Activated CD8-positive, alpha-beta memory T cell treated with anti-CD3 and anti-CD28 coated beads, Interleukin-2, amount 10 ng/mL, durations not matched to agents 7 days and 5 days (primary cell): ENCODE measurements at regions not wholly inside any gene's neighbourhood (a gene's known extent, or its start where the extent isn't known, plus 50 kb on each side); places are given as distances from the start of the nearest gene placed in this dataset.
"Not testable (repeated sequence)": the region's sequence is repeated elsewhere in the genome, so short reads cannot be mapped to it uniquely, and the experiment has no call there.

Experiments used
- ATAC-seq: fragments of 150-1000 bp; cut with Tn5 transposase; one replicate; pipeline ENCODE4 v1.10.0; 2021; ENCODE audit warnings: moderate library complexity
- CTCF ChIA-PET: fragments of 350-600 bp; sonication (Branson Sonifier 250); formaldehyde crosslinking; loops from one replicate; lab custom pipeline; 2021; ENCODE audit warnings: antibody characterized with exemption; lab: Charles Lee
- DNase-seq: peaks from one replicate; pipeline ENCODE4 v3.0.0-alpha.2; 2020
- H3K27ac Mint-ChIP-seq: one replicate; pipeline ENCODE4 v1.8.0; 2021; ENCODE audit warnings: mild to moderate bottlenecking, mixed read lengths
- H3K27me3 Mint-ChIP-seq: one replicate; pipeline ENCODE4 v1.8.0; 2021; ENCODE audit warnings: mixed read lengths
- H3K36me3 Mint-ChIP-seq: one replicate; pipeline ENCODE4 v1.8.0; 2021; ENCODE audit warnings: mild to moderate bottlenecking, mixed read lengths
- H3K4me1 Mint-ChIP-seq: one replicate; pipeline ENCODE4 v1.8.0; 2021; ENCODE audit warnings: mixed read lengths
- H3K4me3 Mint-ChIP-seq: one replicate; pipeline ENCODE4 v1.8.0; 2021; ENCODE audit warnings: mild to moderate bottlenecking, moderate library complexity, mixed read lengths
- H3K9me3 Mint-ChIP-seq: one replicate; pipeline ENCODE4 v1.8.0; 2022; ENCODE audit warnings: low read depth, mixed read lengths

DNA sequence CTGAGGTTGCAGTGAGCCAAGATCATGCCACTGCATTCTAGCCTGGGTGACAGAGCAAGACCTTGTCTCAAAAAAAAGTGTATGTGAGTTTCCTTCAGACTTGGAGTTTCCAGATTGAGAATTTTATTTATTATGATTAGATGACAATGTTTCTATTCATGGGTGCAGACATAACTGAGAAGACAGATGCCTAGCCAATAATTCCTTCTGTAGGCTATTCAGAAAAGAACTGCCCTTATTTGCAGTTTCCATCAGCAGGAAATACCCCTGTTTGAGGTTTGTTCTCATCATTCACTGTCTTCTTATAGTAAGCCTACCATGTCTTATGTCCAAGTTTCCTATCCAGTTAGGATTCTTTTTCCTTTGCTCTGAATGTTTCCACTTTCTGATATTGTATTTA is 269.0 kb downstream of the KTN1 start:
- H3K27me3 Mint-ChIP-seq: peaks cover 3% of the 10 kb centered on the region
- H3K9me3 Mint-ChIP-seq: no peaks in the 10 kb centered on the region

DNA sequence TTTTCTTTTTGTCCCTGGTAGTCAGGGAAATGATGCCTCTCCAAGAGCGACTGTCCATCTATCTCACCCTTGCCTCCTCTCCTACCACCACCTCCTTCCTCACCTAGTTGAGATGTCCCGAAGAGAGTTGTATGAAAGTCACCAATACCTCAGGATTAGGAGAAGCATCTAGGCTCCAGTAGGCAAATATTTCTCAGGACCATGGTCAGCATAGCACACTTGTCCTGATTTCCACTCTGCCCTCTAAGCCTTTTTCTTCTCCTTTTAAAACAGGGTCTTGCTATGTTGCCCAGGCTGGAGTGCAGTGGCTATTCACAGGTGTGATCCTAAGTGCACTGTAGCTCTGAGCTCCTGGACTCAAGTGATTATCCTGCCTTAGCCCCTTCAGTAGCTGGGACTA is 268.4 kb upstream of the PELI2 start:
- H3K27me3 Mint-ChIP-seq: peaks cover 3% of the 10 kb centered on the region
- H3K27ac Mint-ChIP-seq: no peak overlapping the region
- CTCF ChIA-PET: no interaction called here
- ATAC-seq (no peak), DNase-seq (no peak)
- no peak overlapping the region for H3K4me3 Mint-ChIP-seq
- H3K9me3 Mint-ChIP-seq: no peaks in the 10 kb centered on the region
- H3K4me1 Mint-ChIP-seq: no peaks in the 10 kb centered on the region
- no peaks in the 10 kb centered on the region for H3K36me3 Mint-ChIP-seq

More for the DNA sequence above, 269.0 kb downstream of the KTN1 start:
- no peak overlapping the region for H3K4me3 Mint-ChIP-seq
- H3K4me1 Mint-ChIP-seq: no peaks in the 10 kb centered on the region
- no peaks in the 10 kb centered on the region for H3K36me3 Mint-ChIP-seq
- no peak for ATAC-seq
- H3K27ac Mint-ChIP-seq: no peak overlapping the region
- no peak for DNase-seq
- CTCF ChIA-PET: no interaction called here

DNA sequence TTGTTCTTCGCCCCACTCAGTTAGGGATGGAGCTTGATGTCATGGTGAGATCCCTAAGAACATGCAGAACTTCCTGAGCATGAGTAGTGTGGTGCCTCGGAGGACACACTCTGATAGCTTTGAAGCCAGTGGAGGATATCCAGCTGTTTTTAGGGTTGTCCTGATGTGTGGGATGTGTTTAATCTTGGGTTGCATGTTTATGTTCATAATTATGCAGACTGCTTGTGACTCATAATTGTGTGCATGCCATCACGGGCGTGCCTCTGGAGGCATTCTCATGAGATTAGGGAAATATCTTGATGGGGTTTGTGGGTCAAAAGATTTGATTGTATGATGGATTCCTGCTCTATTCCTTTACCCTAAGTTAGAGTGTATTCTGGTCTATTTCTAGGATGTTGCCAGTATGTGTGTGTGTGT is 267.4 kb upstream of the PELI2 start:
- no peak for ATAC-seq
- no peaks in the 10 kb centered on the region for H3K4me1 Mint-ChIP-seq
- no peak for DNase-seq
- H3K36me3 Mint-ChIP-seq: no peaks in the 10 kb centered on the region
- no peak overlapping the region for H3K27ac Mint-ChIP-seq
- peaks cover 3% of the 10 kb centered on the region for H3K27me3 Mint-ChIP-seq
- H3K4me3 Mint-ChIP-seq: no peak overlapping the region
- CTCF ChIA-PET: no interaction called here
- H3K9me3 Mint-ChIP-seq: no peaks in the 10 kb centered on the region

DNA sequence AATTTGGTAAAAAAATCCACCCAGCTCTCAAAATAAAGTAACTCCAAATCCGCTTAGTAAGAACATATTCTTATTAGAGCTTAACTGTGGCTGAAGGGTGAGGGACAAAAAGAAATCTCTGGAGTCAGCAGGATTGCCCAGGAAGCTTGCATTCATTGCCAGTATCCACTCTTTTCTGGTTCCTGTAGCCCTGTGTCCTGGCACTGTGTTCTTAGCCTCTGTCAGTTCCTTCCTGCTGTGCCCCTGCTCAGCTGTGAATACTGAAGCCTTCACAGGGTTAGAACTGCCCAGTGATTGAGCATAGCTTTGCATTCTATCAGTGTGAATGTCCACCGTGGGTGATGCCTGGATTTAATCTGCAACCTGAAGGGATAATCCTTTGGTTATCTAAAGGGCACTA is 266.9 kb upstream of the PELI2 start:
- DNase-seq (no peak), ATAC-seq (no peak)
- no peaks in the 10 kb centered on the region for H3K36me3 Mint-ChIP-seq
- CTCF ChIA-PET: interaction anchor here (0.5 kb wide), 1 partner anchor 479 kb away, joined by 3 read pairs; no protein-coding TSS in a partner anchor
- H3K27ac Mint-ChIP-seq: no peak overlapping the region
- H3K4me1 Mint-ChIP-seq: no peaks in the 10 kb centered on the region
- H3K27me3 Mint-ChIP-seq: peaks cover 3% of the 10 kb centered on the region
- H3K9me3 Mint-ChIP-seq: no peaks in the 10 kb centered on the region
- no peak overlapping the region for H3K4me3 Mint-ChIP-seq

DNA sequence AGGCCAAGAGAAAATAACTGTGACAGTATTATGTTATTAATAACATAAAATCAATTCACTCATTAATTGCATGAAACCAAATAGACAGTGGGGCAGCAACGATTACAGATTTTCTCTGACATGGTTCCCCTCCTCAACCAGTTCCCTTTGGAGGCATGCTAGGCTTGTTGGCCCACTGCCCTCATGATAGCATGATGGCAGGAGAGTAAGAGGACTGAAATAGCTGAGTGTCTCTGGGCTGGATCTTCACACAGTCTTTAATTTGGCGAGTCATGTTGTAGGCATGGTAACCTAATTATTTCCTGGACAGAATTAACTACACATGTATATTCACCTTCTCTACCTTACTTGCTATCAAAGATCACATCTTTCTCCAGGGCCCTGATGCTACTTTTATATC is 266.2 kb upstream of the PELI2 start:
- H3K27me3 Mint-ChIP-seq: peaks cover 3% of the 10 kb centered on the region
- no peaks in the 10 kb centered on the region for H3K4me1 Mint-ChIP-seq
- DNase-seq (no peak), ATAC-seq (no peak)
- no peaks in the 10 kb centered on the region for H3K36me3 Mint-ChIP-seq
- CTCF ChIA-PET: no interaction called here
- no peak overlapping the region for H3K27ac Mint-ChIP-seq
- H3K9me3 Mint-ChIP-seq: no peaks in the 10 kb centered on the region
- no peak overlapping the region for H3K4me3 Mint-ChIP-seq

DNA sequence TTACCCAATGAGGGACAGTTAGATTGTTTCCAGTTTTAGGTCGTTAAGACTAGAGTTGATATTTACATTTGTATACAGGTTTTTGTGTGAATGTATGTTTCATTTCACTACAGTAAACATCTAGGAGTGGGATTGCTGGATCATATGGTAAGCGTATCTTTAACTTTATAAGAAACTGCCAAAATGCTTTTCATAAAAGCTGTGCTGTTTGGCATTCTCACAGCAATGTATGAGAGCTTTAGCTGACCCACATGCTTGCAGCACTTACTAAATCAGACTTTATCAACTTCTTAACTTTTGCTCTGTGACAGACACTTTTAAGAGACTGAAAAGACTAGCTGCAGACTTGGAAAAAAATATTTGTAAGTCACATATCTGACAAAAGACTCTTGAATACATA is 262.5 kb upstream of the PELI2 start:
- Mint-ChIP-seq H3K9me3 (peaks cover 5% of the 10 kb centered on the region), H3K4me1 (no peaks in the 10 kb centered on the region), H3K27me3 (no peaks in the 10 kb centered on the region), H3K27ac (no peak overlapping the region), H3K36me3 (no peaks in the 10 kb centered on the region), H3K4me3 (no peak overlapping the region)
- CTCF ChIA-PET: no interaction called here
- DNase-seq (no peak), ATAC-seq (no peak)

DNA sequence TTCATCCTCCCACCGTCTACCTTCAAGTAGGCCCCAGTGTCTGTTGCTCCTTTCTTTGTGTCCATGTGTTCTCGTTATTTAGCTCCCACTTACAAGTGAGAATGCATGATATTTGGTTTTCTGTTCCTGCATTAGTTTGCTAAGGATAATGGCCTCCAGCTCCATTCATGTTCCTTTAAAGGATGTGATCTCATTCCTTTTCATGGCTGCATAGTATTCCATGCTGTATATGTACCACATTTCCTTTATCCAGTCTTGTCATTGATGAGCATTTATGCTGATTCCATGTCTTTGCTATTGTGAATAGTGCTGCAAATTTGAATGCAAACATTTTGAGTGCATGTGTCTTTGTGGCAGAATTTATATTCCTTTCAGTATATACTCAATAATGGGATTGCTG is 259.6 kb upstream of the PELI2 start:
- DNase-seq: no peak
- no peak overlapping the region for H3K27ac Mint-ChIP-seq
- no peak for ATAC-seq

DNA sequence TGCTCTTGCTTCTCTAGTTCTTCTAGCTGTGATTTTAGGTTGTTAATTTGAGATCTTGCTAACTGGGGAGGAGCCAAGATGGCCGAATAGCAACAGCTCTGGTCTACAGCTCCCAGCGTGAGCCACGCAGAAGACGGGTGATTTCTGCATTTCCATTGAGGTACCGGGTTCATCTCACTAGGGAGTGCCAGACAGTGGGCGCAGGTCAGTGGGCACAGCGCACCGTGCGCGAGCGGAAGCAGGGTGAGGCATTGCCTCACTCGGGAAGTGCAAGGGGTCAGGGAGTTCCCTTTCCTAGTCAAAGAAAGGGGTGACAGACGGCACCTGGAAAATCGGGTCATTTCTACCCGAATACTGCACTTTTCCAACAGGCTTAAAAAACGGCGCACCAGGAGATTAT is 256.6 kb upstream of the PELI2 start:
- ATAC-seq, H3K36me3 Mint-ChIP-seq, CTCF ChIA-PET, H3K4me1 Mint-ChIP-seq, DNase-seq, H3K27ac Mint-ChIP-seq, H3K9me3 Mint-ChIP-seq, H3K27me3 Mint-ChIP-seq, H3K4me3 Mint-ChIP-seq: not testable (repeated sequence)

More for the DNA sequence above, 259.6 kb upstream of the PELI2 start:
- CTCF ChIA-PET: no interaction called here
- peaks cover 2% of the 10 kb centered on the region for H3K27me3 Mint-ChIP-seq
- H3K4me1 Mint-ChIP-seq: no peaks in the 10 kb centered on the region
- H3K4me3 Mint-ChIP-seq: no peak overlapping the region
- peaks cover 7% of the 10 kb centered on the region for H3K9me3 Mint-ChIP-seq
- peaks cover under 1% of the 10 kb centered on the region for H3K36me3 Mint-ChIP-seq

DNA sequence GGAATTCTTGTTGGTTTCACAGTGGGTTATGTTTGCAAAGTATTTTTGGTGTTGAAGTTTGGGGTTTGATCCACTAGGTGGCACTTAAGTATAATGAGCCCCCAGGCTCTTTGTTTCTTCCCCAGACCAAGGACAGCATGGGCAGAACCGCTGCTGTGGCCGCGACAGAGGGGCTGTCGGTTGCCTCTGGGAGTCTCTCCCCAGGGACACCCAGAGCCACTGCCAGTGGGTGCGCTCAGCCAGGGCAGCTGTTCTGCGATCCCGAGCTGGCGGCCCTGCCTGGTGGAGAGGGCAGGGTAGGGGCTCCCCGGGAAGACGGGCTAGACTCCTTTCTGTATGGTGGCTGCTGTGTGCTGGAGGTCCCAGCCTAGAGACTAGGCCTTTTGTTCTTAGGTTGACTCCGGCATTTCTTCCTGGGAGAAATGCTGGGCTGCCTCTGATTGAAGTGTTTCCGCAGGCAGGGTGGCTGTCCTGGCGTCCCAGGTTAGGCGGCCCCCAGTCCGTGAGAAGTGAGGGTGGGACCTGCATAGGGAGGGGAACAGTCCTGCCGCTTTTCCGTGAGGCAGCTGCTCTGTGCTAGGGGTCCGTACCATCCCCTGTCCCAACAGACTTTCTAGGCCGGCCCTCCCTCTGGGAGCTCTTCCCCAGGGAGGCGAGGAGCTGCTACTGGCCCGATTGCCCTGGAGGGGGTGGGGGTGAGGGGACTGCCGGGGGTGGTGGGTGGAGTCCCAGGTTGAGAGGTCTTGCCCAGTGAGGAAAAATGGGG is 253.1 kb upstream of the PELI2 start:
- CTCF ChIA-PET: interaction anchor here (1.0 kb wide), 1 partner anchor 475 kb away, joined by 3 read pairs; no protein-coding TSS in a partner anchor
- Mint-ChIP-seq H3K4me3 (no peak overlapping the region), H3K27ac (no peak overlapping the region), H3K36me3 (peaks cover 2% of the 10 kb centered on the region), H3K4me1 (peaks cover 3% of the 10 kb centered on the region), H3K27me3 (peaks cover 21% of the 10 kb centered on the region), H3K9me3 (peaks cover 6% of the 10 kb centered on the region)
- DNase-seq (no peak), ATAC-seq (no peak)

DNA sequence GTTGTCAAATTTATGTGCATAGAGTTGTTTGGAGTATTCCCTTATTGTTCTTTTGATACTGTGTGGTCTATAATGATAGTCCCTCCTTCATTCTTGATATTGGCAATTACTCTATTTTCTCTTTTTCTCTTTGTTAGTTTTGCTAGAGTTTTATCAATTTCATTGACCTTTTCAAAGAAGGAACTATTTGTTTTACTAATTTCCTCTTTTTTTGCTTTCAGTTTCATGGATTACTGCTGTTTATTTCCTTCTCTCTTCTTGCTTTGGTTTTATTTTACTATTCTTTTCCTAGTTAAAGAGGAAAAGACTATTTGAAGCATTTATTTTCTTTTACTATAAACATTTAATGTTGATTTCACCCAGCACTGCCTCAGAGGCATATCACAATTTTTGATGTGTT is 250.9 kb upstream of the PELI2 start:
- CTCF ChIA-PET: no interaction called here
- Mint-ChIP-seq H3K27ac (no peak overlapping the region), H3K27me3 (peaks cover 23% of the 10 kb centered on the region), H3K4me1 (peaks cover 3% of the 10 kb centered on the region), H3K9me3 (peaks cover 4% of the 10 kb centered on the region), H3K36me3 (peaks cover 2% of the 10 kb centered on the region), H3K4me3 (no peak overlapping the region)
- ATAC-seq (no peak), DNase-seq (no peak)

DNA sequence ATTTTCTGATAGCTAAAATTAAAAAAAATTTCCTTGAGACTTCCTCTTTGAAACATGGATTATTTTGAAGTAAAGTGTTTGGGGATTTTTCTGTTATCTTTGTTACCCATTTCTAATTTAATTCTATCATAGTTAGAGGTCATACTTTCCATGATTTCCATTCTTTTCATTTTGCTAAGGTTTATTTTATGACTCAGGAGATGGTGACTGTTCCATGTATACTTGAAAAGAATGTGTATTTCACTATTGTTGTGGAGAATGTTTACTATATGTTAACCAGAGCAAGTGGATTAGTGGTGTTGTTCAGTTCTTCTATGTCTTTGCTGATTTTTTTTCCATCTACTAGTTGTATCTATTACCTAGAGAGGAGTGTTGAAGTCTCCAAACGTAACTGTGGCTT is 250.5 kb upstream of the PELI2 start:
- no peak for DNase-seq

DNA sequence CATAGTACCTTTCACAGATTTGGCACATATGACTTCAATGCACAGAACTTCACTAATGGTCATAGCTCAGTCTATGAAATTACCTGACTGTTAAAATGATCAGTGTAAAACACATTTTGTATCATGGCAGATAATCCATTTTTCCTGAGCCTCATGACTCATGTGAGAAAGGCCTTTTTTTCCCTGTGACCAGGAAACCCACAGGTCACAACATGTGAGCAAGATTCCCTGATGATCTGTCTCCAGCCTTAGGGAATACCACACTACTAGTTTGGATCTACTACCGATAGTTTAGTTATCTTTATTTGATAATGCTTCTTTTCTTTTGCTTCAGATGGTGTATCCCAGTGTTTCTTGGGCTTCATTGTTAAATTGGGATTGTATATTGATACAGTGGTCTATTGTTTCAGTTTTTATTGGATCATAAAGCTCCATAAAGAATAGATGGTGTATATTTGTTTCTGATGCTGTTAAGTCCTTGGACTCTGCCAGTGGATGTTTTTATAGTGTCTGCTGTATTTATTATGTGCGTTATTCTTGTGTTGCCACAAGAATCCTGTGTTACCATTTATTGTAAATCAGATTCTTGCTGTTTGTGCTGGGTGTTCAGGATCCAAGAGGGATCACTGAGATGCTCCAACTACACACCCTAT is 248.7 kb upstream of the PELI2 start:
- Mint-ChIP-seq H3K9me3 (no peaks in the 10 kb centered on the region), H3K27ac (no peak overlapping the region), H3K36me3 (no peaks in the 10 kb centered on the region), H3K4me1 (peaks cover 3% of the 10 kb centered on the region), H3K27me3 (peaks cover 20% of the 10 kb centered on the region), H3K4me3 (no peak overlapping the region)
- ATAC-seq (no peak), DNase-seq (no peak)
- CTCF ChIA-PET: no interaction called here

More for the DNA sequence above, 250.5 kb upstream of the PELI2 start:
- ATAC-seq: no peak
- no peak overlapping the region for H3K27ac Mint-ChIP-seq
- CTCF ChIA-PET: no interaction called here
- H3K27me3 Mint-ChIP-seq: peaks cover 23% of the 10 kb centered on the region
- H3K36me3 Mint-ChIP-seq: peaks cover 2% of the 10 kb centered on the region
- H3K4me1 Mint-ChIP-seq: peaks cover 3% of the 10 kb centered on the region
- peaks cover 4% of the 10 kb centered on the region for H3K9me3 Mint-ChIP-seq
- no peak overlapping the region for H3K4me3 Mint-ChIP-seq

DNA sequence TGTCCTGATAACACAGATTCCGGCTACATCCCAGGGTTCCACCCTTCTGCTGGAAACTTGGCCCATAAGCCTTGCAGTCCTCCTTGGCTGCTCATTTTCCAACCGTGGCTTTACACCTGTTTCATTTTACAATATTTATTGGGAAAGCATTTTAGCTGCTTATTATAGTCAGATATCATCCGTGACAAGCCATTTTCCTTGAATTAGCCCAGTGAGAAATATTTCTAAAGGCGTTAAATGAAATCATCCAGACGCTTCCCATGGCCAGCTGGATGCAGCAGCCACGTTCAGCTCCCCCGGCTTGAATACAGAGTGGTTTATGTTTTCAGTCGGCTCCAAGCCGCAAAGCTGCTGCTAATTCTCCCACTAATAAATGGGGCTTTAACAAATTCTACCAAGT is 245.0 kb upstream of the PELI2 start:
- CTCF ChIA-PET: interaction anchor here (1.1 kb wide), 1 partner anchor 10 kb away, joined by 4 read pairs; no protein-coding TSS in a partner anchor
- no peak overlapping the region for H3K27ac Mint-ChIP-seq
- H3K27me3 Mint-ChIP-seq: peaks cover 8% of the 10 kb centered on the region
- no peaks in the 10 kb centered on the region for H3K9me3 Mint-ChIP-seq
- H3K4me3 Mint-ChIP-seq: no peak overlapping the region
- ATAC-seq: no peak
- H3K4me1 Mint-ChIP-seq: no peaks in the 10 kb centered on the region
- no peak for DNase-seq
- H3K36me3 Mint-ChIP-seq: no peaks in the 10 kb centered on the region

DNA sequence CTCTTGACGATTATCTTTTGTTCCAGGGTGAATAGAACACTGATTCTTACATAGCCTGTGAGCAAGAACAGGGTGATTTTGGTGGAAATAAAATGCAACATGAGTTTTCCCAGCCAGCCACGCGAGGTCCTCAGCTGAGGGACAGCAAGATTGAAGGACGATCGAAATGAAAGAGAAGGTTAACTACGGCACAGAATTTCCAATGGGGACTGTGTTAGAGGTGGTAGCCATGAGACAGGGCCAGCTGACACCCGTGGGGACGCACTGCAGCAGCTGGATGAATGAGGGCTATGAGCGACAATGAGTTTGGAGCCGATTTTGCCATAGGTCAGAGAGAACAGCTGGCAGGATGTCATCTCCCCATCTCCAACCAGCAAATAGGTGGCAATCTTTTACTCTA is 243.4 kb upstream of the PELI2 start:
- no peak overlapping the region for H3K27ac Mint-ChIP-seq
- H3K4me3 Mint-ChIP-seq: no peak overlapping the region
- H3K4me1 Mint-ChIP-seq: no peaks in the 10 kb centered on the region
- DNase-seq (no peak), ATAC-seq (no peak)
- CTCF ChIA-PET: no interaction called here
- no peaks in the 10 kb centered on the region for H3K36me3 Mint-ChIP-seq
- no peaks in the 10 kb centered on the region for H3K9me3 Mint-ChIP-seq
- H3K27me3 Mint-ChIP-seq: peaks cover 5% of the 10 kb centered on the region
